GM23338 (cell line): ENCODE measurements at regions not wholly inside any gene's neighbourhood (a gene's known extent, or its start where the extent isn't known, plus 50 kb on each side); places are given as distances from the start of the nearest gene placed in this dataset.
A peak's percentile ranks its signal among the peaks of the same experiment; 100 is the strongest.

Source experiments
- ATAC-seq: fragments of 200-7000 bp; cut with Tn5 transposase; 3 replicates; pipeline ENCODE4 v1.9.1; 2020
- DNase-seq: peaks from one replicate; pipeline ENCODE4 v3.0.0-alpha.2; 2015; ENCODE audit warnings: low spot score
- H2AFZ ChIP-seq: fragments of 200-600 bp; sonication (generic); 2 replicates; pipeline ENCODE4 v1.8.0; 2016; ENCODE audit warnings: antibody characterized with exemption, mild to moderate bottlenecking, moderate library complexity
- H3F3A ChIP-seq: fragments of 200-600 bp; sonication (generic); replicated peaks from 2 replicates; pipeline ENCODE4 v1.8.0; 2017; ENCODE audit warnings: antibody characterized with exemption, mixed run types, low read depth
- H3K27ac ChIP-seq: fragments of 200-600 bp; sonication (generic); 2 replicates; pipeline ENCODE4 v1.6.1; 2016; ENCODE audit warnings: low read depth
- H3K27me3 ChIP-seq: fragments of 200-600 bp; sonication (generic); 2 replicates; pipeline ENCODE4 v1.8.0; 2016; ENCODE audit warnings: mild to moderate bottlenecking, mixed run types, moderate library complexity; ENCODE audit not compliant: insufficient read depth
- H3K36me3 ChIP-seq: fragments of 200-600 bp; sonication (generic); 2 replicates; pipeline ENCODE4 v1.8.0; 2016; ENCODE audit warnings: mild to moderate bottlenecking; ENCODE audit not compliant: insufficient read depth
- H3K4me1 ChIP-seq: fragments of 200-600 bp; sonication (generic); 2 replicates; pipeline ENCODE4 v1.8.0; 2016; ENCODE audit warnings: mild to moderate bottlenecking, moderate library complexity; ENCODE audit not compliant: insufficient read depth
- H3K4me2 ChIP-seq: fragments of 200-600 bp; sonication (generic); 2 replicates; pipeline ENCODE4 v1.7.1; 2017; ENCODE audit warnings: mixed run types
- H3K4me3 ChIP-seq: fragments of 200-600 bp; sonication (generic); 2 replicates; pipeline ENCODE4 v1.6.1; 2016; ENCODE audit warnings: mixed run types
- H3K79me2 ChIP-seq: fragments of 200-600 bp; sonication (generic); replicated peaks from 2 replicates; pipeline ENCODE4 v1.8.0; 2017; ENCODE audit warnings: mild to moderate bottlenecking; ENCODE audit not compliant: insufficient read depth
- H3K9me2 ChIP-seq: fragments of 200-600 bp; sonication (generic); 2 replicates; pipeline ENCODE4 v1.8.0; 2017; ENCODE audit not compliant: insufficient read depth
- H4K20me1 ChIP-seq: fragments of 200-600 bp; sonication (generic); replicated peaks from 2 replicates; pipeline ENCODE4 v1.8.0; 2017; ENCODE audit warnings: mild to moderate bottlenecking; ENCODE audit not compliant: insufficient read depth
- H3K27ac Mint-ChIP-seq: 2 replicates; pipeline ENCODE4 v1.8.0; 2020; ENCODE audit warnings: inconsistent platforms, mild to moderate bottlenecking, moderate library complexity, mixed read lengths
- H3K27me3 Mint-ChIP-seq: 3 replicates; pipeline ENCODE4 v1.8.0; 2022; ENCODE audit warnings: low read depth, mild to moderate bottlenecking, moderate library complexity, mixed read lengths, inconsistent platforms; ENCODE audit not compliant: insufficient read depth, poor library complexity
- H3K36me3 Mint-ChIP-seq: 3 replicates; pipeline ENCODE4 v1.8.0; 2021; ENCODE audit warnings: low read depth, mild to moderate bottlenecking, inconsistent platforms, moderate library complexity, mixed read lengths
- H3K4me1 Mint-ChIP-seq: 3 replicates; pipeline ENCODE4 v1.8.0; 2020; ENCODE audit warnings: mild to moderate bottlenecking, inconsistent platforms, mixed read lengths
- H3K4me3 Mint-ChIP-seq: 3 replicates; pipeline ENCODE4 v1.8.0; 2021; ENCODE audit warnings: moderate library complexity, mild to moderate bottlenecking, inconsistent platforms, mixed read lengths
- H3K9me3 Mint-ChIP-seq: 3 replicates; pipeline ENCODE4 v1.8.0; 2020; ENCODE audit warnings: moderate library complexity, mild to moderate bottlenecking, inconsistent platforms, mixed read lengths
- CREB1 ChIP-seq: fragments of 250-450 bp; sonication (Bioruptor Pico); IDR thresholded peaks from 2 replicates; pipeline ENCODE4 v1.5.0; 2020; ENCODE audit warnings: low read depth, mild to moderate bottlenecking, moderate library complexity
- CTCF ChIP-seq, 2 experiments: fragments of 200-600 bp in 1 of 2; sonication (generic) in 1 of 2; conservative IDR thresholded peaks; 2 replicates each; pipeline versions ENCODE4 v1.5.1 to v1.6.1; 2016 to 2017; ENCODE audit warnings: antibody characterized with exemption in 2 of 2, low read depth in 2 of 2, mild to moderate bottlenecking in 2 of 2, moderate library complexity in 1 of 2
- ETS1 ChIP-seq: IDR thresholded peaks from 2 replicates; pipeline ENCODE4 v1.6.1; 2016; ENCODE audit warnings: antibody characterized with exemption
- EZH2 ChIP-seq: fragments of 200-600 bp; sonication (generic); IDR thresholded peaks from one replicate; pipeline ENCODE4 v1.8.0; 2017; ENCODE audit warnings: antibody characterized with exemption, mild to moderate bottlenecking, low read depth; ENCODE audit not compliant: unreplicated experiment
- EZH2phosphoT487 ChIP-seq: fragments of 200-600 bp; sonication (generic); IDR thresholded peaks from one replicate; pipeline ENCODE4 v1.8.1; 2018; ENCODE audit warnings: antibody characterized with exemption; ENCODE audit not compliant: unreplicated experiment
- JUNB ChIP-seq: IDR thresholded peaks from one replicate; pipeline ENCODE4 v1.6.1; 2016; ENCODE audit warnings: antibody characterized with exemption; ENCODE audit not compliant: unreplicated experiment
- NANOG ChIP-seq: IDR thresholded peaks from 2 replicates; pipeline ENCODE4 v1.6.1; 2016; ENCODE audit warnings: antibody characterized with exemption, borderline replicate concordance
- POLR2AphosphoS5 ChIP-seq: IDR thresholded peaks from 2 replicates; pipeline ENCODE4 v1.6.1; 2016; ENCODE audit warnings: antibody characterized with exemption, low read depth
- REST ChIP-seq: IDR thresholded peaks from one replicate; pipeline ENCODE4 v1.6.1; 2018; ENCODE audit warnings: antibody characterized with exemption; ENCODE audit not compliant: unreplicated experiment
- STAT1 ChIP-seq: IDR thresholded peaks from one replicate; pipeline ENCODE4 v1.6.1; 2016; ENCODE audit warnings: antibody characterized with exemption; ENCODE audit not compliant: unreplicated experiment
- ZNF114 ChIP-seq: fragments of 250-450 bp; sonication (Bioruptor Pico); IDR thresholded peaks from 2 replicates; pipeline ENCODE4 v1.5.0; 2020; ENCODE audit warnings: mild to moderate bottlenecking, moderate library complexity
- ZNF331 ChIP-seq: fragments of 250-450 bp; sonication (Bioruptor Pico); IDR thresholded peaks from 2 replicates; pipeline ENCODE4 v1.5.0; 2020; ENCODE audit warnings: low read depth, mild to moderate bottlenecking, moderate library complexity
- ZNF462 ChIP-seq: fragments of 250-450 bp; sonication (Bioruptor Pico); IDR thresholded peaks from 2 replicates; pipeline ENCODE4 v1.5.0; 2020; ENCODE audit warnings: mild to moderate bottlenecking, moderate library complexity

- TF ChIP-seq ZNF331 (CRISPR knock-in tag) (no peak), REST (no peak), EZH2phosphoT487 (no peak), CTCF (conservative IDR thresholded peaks at IDR 0.05; ENCODE audit: low read depth in 2 of 2) (no peak), CREB1 (CRISPR knock-in tag) (no peak), ZNF462 (CRISPR knock-in tag) (no peak), POLR2AphosphoS5 (no peak), ETS1 (no peak), EZH2 (no peak), NANOG (no peak), STAT1 (no peak), ZNF114 (CRISPR knock-in tag) (no peak), JUNB (no peak)
- no peak overlapping the region for H2AFZ ChIP-seq
- Mint-ChIP-seq H3K4me1 (no peaks in the 10 kb centered on the region), H3K4me3 (no peak overlapping the region), H3K36me3 (no peaks in the 10 kb centered on the region), H3K27me3 (peaks cover 4% of the 10 kb centered on the region), H3K27ac (no peak overlapping the region), H3K9me3 (peaks cover 3% of the 10 kb centered on the region; the same call in 1 of the 3 replicates)
- H3K4me3 ChIP-seq: no peak overlapping the region
- H3K4me1 ChIP-seq: no peaks in the 10 kb centered on the region
- no peaks in the 10 kb centered on the region for H3K79me2 ChIP-seq
- H4K20me1 ChIP-seq: no peaks in the 10 kb centered on the region
- DNase-seq: peak; percentile 2
- no peak overlapping the region for H3K4me2 ChIP-seq
- ATAC-seq: peak; percentile 60; the same call in 2 of the 3 replicates
- no peaks in the 10 kb centered on the region for H3K9me2 ChIP-seq
- H3K27me3 ChIP-seq: no peaks in the 10 kb centered on the region
- H3K27ac ChIP-seq: no peak overlapping the region
- no peaks in the 10 kb centered on the region for H3K36me3 ChIP-seq
- H3F3A ChIP-seq: no peaks in the 10 kb centered on the region
Measured at GRCh38 chr2:185132501-185133041, 534.2 kb downstream of the ZNF804A start.
